GM21447 (cell line): ENCODE measurements at regions not wholly inside any gene's neighbourhood (a gene's known extent, or its start where the extent isn't known, plus 50 kb on each side); places are given as distances from the start of the nearest gene placed in this dataset.

ENCODE experiments used
- ATAC-seq: cut with Tn5 transposase; IDR thresholded peaks from one replicate; pipeline ENCODE4 v1.9.1; 2021; ENCODE audit not compliant: unreplicated experiment

DNA sequence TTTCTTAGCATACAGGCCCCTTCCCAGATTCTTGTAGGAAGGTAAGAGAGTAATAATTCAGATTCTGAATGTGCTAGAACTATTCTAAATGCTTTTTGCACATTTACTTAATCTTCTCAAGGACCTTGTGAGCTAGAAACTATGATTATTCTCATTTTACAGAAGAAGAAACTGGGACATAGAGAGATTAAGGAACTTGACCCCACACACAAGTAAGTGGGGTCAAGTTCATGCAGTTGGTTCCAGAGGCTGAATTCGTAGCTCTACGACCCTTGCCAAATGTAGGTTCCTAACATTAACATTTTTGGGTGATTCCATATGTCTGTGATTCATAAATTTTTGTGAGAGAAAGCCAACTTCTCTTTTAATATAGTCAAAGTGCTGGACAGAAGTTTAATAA lies 238.1 kb downstream of the LACC1 start:
- no peak for ATAC-seq

DNA sequence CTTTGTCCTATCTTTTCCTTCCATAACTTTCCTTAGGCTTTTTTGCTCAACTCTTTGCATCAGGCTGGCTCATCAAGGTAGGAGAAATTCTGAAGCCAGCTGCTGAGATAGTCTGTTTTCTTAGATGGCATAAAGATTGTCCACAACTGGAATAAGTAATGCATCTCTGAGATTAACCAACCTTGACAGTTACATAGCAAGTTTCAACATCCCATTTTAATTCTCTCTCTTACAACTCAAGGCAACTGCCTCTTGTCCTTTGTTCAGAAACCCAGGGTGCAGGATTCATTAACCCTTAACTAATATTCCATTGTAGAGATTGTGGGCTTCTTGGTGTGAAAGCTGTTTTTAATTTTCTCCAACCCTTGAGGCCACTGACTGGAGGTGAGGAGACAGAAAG lies 239.2 kb downstream of the LACC1 start:
- no peak for ATAC-seq

GRCh38 chr13:44120043-44120442 lies 240.3 kb downstream of the LACC1 start:
- ATAC-seq: no peak

- ATAC-seq: no peak
Measured at GRCh38 chr13:44120849-44121755, 241.4 kb downstream of the LACC1 start.

DNA sequence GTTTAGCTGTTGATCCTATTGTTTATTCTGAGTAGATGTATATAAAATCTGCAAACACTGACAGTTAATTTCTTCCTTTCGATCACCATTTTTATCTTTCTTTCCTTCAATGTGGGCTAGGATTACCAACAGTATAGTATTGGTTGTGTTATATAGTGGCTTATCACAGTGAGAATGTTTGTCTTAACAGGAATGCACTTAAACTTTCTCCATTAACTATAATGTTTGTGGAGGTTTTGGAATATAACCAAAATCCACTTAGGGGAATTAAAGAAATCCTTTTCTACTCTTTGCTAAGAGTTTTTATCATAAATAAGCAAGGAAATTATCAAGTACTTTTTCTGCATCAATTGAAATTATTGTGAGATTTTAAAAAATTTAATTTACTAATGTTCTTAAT lies 244.6 kb downstream of the LACC1 start:
- ATAC-seq: no peak

DNA sequence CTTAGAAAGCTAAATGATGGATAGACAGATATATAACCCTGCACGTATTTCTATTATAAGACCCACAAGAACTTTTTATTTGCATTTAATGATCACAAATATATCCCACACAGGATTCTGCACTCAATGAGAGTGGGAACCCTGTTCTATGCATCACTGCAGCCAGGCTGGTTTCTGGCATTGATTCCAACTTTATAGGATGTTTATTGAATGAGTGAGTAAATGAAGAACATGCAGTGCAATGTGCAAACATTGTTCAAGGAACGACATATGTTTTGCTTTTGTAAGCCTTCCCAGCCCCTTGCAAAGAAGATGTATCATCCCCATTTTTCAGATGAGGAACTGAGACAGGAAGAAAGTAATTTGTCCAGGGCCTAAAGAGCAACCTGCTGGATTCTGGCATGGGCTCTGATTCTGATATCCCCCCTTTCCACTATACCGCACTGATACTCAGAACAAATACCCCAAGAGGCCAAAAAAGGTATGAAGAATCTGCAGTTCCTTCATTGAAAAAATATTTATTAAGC lies 246.3 kb downstream of the LACC1 start:
- ATAC-seq: no peak

GRCh38 chr13:44128552-44129001 lies 245.0 kb upstream of the SERP2 start:
- ATAC-seq: no peak

DNA sequence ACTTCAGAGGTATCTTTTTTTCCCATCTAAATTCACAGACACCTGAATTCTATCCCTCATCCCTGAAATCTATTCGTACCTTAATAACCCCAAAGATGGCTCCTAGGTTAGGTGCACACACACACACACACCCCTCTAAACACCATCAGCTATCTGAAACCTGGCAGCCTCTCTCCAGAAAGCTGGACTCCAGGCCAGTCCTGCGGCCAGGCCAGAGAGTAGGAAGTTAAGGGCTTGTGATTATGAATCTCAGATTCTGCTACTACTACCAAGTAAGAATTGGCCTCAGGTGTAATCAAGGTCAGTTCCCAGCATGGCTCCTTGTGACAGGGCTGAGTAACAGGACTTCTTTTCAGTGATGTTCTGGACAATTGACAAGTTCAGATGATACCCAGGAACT lies 244.2 kb upstream of the SERP2 start:
- no peak for ATAC-seq

GRCh38 chr13:44131069-44131614 lies 242.5 kb upstream of the SERP2 start:
- no peak for ATAC-seq

DNA sequence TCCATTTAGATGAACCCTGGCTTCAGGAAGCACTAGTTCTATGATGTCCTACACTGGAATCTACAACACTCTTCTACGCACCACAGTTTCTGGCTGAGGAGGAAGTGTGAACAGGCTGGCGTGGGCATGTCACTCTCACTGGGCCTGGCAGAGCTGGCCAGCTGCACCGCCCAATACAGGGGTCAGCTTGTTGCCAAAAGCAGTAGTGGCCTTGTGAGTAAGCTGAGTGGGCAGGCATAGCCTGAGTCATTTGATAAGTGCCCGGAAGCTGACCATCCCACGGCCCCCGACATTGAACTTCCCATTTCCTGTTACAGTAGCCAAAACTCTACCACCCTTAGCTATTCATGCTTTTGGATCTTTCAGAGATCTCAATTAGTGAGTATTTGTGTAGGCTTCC lies 240.9 kb upstream of the SERP2 start:
- no peak for ATAC-seq

GRCh38 chr13:44133626-44134025 lies 240.0 kb upstream of the SERP2 start:
- no peak for ATAC-seq

GRCh38 chr13:44135566-44135965 lies 238.1 kb upstream of the SERP2 start:
- ATAC-seq: no peak

DNA sequence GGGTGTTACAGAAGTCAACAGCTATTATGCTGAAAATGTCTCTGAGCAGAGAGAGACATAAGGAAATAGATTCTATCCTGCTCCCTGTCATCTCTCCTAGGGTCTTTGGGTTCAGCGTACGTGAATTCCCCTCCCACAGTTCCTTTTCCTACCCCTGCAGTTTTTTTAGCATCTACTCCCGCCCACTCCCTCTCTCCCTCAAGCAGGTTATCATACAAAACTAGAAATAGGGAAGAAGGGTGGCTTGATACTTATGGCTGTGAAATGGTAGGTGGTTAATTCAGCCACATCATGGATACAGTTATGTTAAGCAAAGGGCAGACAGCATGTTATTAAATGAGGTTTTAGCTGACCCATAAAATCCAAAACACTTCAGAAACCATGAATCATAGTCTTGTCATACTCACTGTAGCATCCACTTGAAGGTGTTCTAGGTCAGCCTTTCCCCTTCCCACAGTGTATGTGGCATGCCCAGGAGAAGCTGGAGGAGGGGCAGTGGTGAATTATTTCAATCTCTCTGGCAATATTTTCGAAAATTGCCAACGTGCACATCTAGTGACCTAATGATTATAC lies 236.8 kb upstream of the SERP2 start:
- ATAC-seq: no peak

GRCh38 chr13:44137466-44137865 lies 236.2 kb upstream of the SERP2 start:
- no peak for ATAC-seq

DNA sequence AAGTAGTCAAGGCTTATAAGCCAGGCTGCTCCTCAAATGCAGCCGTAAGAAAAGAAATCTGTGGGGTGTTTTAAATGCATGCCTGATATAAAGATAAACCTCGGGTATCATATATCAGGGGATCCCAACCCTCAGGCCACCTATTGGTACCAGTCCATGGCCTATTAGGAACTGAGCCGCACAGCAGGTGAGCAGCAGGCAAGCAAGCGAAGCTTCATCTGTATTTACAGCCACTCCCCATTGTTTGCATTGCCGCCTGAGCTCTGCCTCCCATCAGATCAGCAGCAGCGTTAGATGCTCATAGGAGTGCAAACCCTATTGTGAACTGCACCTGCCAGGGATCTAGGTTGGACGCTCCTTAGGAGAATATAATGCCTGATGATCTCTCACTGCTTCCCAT lies 233.5 kb upstream of the SERP2 start:
- ATAC-seq: no peak

DNA sequence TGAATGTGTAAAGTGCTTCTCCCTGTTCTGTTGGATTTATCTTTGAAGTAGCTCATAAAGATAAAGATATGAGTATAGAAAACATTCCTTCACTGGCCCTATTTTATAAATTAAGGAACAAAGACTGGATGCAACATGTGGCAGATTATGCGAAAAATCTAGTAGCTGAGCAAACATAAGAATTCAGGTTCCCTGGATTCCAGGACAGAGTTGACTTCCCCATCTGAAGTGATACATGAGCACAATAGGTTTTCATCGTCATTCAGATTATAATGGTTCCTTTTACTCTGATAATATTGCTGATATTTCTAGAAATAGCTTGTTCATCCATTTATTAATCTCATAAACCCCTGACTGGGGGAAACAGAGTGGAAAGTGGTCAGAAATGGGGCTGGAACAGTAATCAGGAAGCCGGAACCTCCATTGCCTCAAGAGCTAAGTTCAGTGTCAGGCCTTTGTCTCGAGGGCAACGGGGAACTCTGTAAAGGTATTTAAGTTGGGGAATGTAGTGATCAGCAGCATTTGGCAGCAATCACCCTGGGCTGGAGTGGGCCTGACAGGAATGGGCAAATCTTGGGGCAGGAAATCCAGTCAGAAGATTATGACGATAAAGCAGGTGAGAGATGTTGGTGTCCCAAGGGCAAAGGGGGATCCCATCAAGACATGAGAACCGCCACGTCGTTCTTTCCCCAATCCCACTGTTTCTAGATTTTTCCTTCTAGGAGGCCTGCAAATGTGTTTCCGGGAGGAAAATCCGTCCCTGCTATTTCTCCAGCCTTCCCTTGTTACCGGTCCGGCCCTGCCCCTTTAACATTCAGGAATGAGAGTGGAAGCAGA lies 232.5 kb upstream of the SERP2 start:
- ATAC-seq: no peak

DNA sequence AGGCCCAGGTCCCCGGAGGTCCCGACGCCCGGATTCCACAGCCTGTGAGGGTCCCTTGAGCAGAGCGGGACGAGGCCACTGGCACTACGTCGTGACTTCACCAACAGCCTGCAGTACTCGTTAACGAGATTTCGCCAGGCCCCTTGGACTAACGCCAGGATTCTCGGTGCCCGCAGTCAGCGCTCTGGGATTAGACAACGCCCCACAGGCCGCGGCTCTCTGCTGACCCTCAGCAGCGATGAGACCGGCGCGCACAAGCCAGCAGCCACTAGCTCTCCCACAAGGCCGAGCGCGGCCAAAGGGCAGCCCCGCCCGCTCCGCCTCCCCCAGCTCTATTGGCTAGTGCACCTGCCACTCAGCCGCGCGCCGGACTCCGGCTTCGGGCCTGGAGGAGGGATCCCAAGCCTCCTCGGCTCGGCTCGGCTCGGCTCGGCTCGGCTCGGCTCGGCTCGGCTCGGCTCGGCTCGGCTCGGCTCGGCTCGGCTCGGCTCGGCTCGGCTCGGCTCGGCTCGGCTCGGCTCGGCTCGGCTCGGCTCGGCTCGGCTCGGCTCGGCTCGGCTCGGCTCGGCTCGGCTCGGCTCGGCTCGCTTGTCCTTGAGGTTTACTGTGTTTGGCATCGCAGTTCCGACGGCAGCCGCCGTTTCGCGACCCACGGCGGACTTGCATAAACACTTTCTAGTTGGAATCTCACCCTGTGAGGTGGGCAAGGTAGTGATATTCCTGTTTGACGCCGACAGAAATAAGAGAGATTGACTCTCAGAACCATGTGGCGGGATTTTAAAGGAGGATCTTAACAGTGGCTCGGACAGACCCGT lies 231.7 kb upstream of the SERP2 start:
- ATAC-seq: peak; percentile 99

DNA sequence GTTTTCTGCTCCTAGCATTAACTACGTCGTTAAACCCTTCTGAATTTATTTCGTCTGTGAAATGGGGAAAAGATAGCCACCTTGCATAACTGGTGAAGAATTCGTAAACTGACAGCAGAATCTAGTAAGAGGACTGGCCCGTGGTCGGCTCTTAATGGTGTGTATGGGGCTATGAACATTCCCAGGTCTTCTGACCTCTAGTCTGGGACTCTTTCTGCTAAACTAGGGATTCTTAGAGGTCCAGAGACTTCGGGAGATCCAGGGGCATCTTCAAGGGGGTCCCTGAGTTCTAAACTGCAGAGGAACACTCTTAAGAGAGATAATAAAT lies 231.1 kb upstream of the SERP2 start:
- no peak for ATAC-seq

DNA sequence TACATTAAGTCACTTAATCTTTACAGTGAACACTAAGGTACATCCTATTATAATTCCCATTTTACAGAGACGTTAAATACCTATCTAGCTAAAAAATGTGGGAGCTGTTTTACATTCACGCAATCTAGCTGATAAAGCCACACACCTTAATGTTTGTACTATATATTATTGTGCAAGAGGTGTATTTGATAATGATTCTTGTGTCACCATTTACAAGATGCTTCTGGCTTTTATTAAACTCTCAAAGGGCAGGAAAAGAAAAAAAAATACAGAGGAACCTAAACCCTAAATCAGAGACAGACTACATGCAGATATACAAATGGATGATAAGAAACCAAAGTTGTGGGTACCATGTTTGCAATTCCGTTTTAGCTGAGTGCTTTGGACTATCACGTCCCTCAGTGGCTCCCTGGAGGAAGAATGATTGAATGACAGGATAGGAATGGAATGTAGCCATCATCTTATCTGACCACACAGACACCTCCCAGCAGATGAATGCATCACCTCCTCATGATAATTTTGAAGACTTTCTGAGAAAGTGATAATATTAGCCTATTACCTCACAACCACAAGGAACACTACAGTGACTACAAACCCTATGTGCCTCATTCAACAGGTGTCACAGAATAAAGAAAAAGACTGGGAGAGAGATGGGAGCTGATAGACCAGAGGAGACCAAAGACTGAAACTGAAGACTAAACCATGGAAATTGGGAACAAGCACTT lies 230.5 kb upstream of the SERP2 start:
- no peak for ATAC-seq

GRCh38 chr13:44146138-44146537 lies 227.5 kb upstream of the SERP2 start:
- ATAC-seq: no peak
